ENCODE measurements at regions not wholly inside any gene's neighbourhood (a gene's known extent, or its start where the extent isn't known, plus 50 kb on each side); places are given as distances from the start of the nearest gene placed in this dataset.
"Not testable (repeated sequence)": the region's sequence is repeated elsewhere in the genome, so short reads cannot be mapped to it uniquely, and the experiment has no call there.

- no peak for TF ChIP-seq CTCF (IDR thresholded peaks at IDR 0.05)
- no peak for ATAC-seq (ENCODE audit: insufficient number of reproducible peaks, low FRiP score, low read depth)
Measured at GRCh38 chr2:2452961-2453360, 121.9 kb upstream of the MYT1L start.

GRCh38 chr2:2451275-2451674, 120.2 kb upstream of the MYT1L start:
- not testable (repeated sequence) for H3K27ac ChIP-seq; H3K9me3 ChIP-seq; H3K4me1 ChIP-seq (ENCODE audit: control insufficient read depth in 1 of 2, low read depth in 2 of 2); H3K36me3 ChIP-seq; H3K27me3 ChIP-seq (replicated peaks; ENCODE audit: insufficient read depth); ATAC-seq (ENCODE audit: insufficient number of reproducible peaks, low FRiP score, low read depth); H3K4me3 ChIP-seq; DNase-seq (ENCODE audit: low spot score)

More at GRCh38 chr2:2452961-2453360, 121.9 kb upstream of the MYT1L start:
- Histone ChIP-seq H3K9me3 (no peaks in the 10 kb centered on the region), H3K4me3 (no peak overlapping the region), H3K27ac (no peak overlapping the region), H3K4me1 (ENCODE audit: control insufficient read depth in 1 of 2, low read depth in 2 of 2) (no peaks in the 10 kb centered on the region), H3K27me3 (replicated peaks; ENCODE audit: insufficient read depth) (no peaks in the 10 kb centered on the region), H3K36me3 (no peaks in the 10 kb centered on the region)
- no peak for DNase-seq (ENCODE audit: low spot score)

GRCh38 chr2:2448178-2448577, 117.1 kb upstream of the MYT1L start:
- no peak overlapping the region for H3K27ac ChIP-seq
- DNase-seq (ENCODE audit: low spot score) (no peak), ATAC-seq (ENCODE audit: insufficient number of reproducible peaks, low FRiP score, low read depth) (no peak)
- H3K36me3 ChIP-seq, result no peaks in the 10 kb centered on the region
- no peak for TF ChIP-seq CTCF (IDR thresholded peaks at IDR 0.05)
- H3K4me3 ChIP-seq, result no peak overlapping the region
- no peaks in the 10 kb centered on the region for H3K9me3 ChIP-seq
- no peaks in the 10 kb centered on the region for H3K27me3 ChIP-seq (replicated peaks; ENCODE audit: insufficient read depth)
- H3K4me1 ChIP-seq (ENCODE audit: control insufficient read depth in 1 of 2, low read depth in 2 of 2), result no peaks in the 10 kb centered on the region

- no peak overlapping the region for H3K4me3 ChIP-seq
- no peaks in the 10 kb centered on the region for H3K4me1 ChIP-seq (ENCODE audit: control insufficient read depth in 1 of 2, low read depth in 2 of 2)
- no peak overlapping the region for H3K27ac ChIP-seq
- no peaks in the 10 kb centered on the region for H3K27me3 ChIP-seq (replicated peaks; ENCODE audit: insufficient read depth)
- no peaks in the 10 kb centered on the region for H3K9me3 ChIP-seq
- H3K36me3 ChIP-seq, result no peaks in the 10 kb centered on the region
- DNase-seq (ENCODE audit: low spot score) (no peak), ATAC-seq (ENCODE audit: insufficient number of reproducible peaks, low FRiP score, low read depth) (no peak)
- TF ChIP-seq CTCF (IDR thresholded peaks at IDR 0.05), result no peak
Measured at GRCh38 chr2:2422621-2423020, 91.5 kb upstream of the MYT1L start.

GRCh38 chr2:2413525-2413924, 82.5 kb upstream of the MYT1L start:
- H3K27me3 ChIP-seq (replicated peaks; ENCODE audit: insufficient read depth), result no peaks in the 10 kb centered on the region
- ATAC-seq (ENCODE audit: insufficient number of reproducible peaks, low FRiP score, low read depth), result no peak
- H3K36me3 ChIP-seq, result no peaks in the 10 kb centered on the region
- no peak for DNase-seq (ENCODE audit: low spot score)
- TF ChIP-seq CTCF (IDR thresholded peaks at IDR 0.05), result no peak
- no peaks in the 10 kb centered on the region for H3K9me3 ChIP-seq
- H3K27ac ChIP-seq, result no peak overlapping the region
- H3K4me3 ChIP-seq, result no peak overlapping the region
- no peaks in the 10 kb centered on the region for H3K4me1 ChIP-seq (ENCODE audit: control insufficient read depth in 1 of 2, low read depth in 2 of 2)

GRCh38 chr2:2410987-2411386, 79.9 kb upstream of the MYT1L start:
- H3K9me3 ChIP-seq, result peaks cover under 1% of the 10 kb centered on the region
- H3K36me3 ChIP-seq, result no peaks in the 10 kb centered on the region
- no peak for ATAC-seq (ENCODE audit: insufficient number of reproducible peaks, low FRiP score, low read depth)
- H3K27ac ChIP-seq, result no peak overlapping the region
- no peaks in the 10 kb centered on the region for H3K4me1 ChIP-seq (ENCODE audit: control insufficient read depth in 1 of 2, low read depth in 2 of 2)
- no peak overlapping the region for H3K4me3 ChIP-seq
- H3K27me3 ChIP-seq (replicated peaks; ENCODE audit: insufficient read depth), result no peaks in the 10 kb centered on the region
- TF ChIP-seq CTCF (IDR thresholded peaks at IDR 0.05), result no peak
- no peak for DNase-seq (ENCODE audit: low spot score)
